PC-9 (cell line): ENCODE measurements at regions not wholly inside any gene's neighbourhood (a gene's known extent, or its start where the extent isn't known, plus 50 kb on each side); places are given as distances from the start of the nearest gene placed in this dataset.

ENCODE experiments used
- BruUV-seq: library from RNA; stranded (reverse); fragments of 400-500 nt; replicated peaks from 2 replicates; lab custom pipeline; 2021; lab: Mats Ljungman, UMichigan
- CTCF ChIA-PET: fragments of 300-600 bp; sonication (Branson Sonifier 250); formaldehyde crosslinking; loops from one replicate; lab custom pipeline; 2022; ENCODE audit warnings: antibody characterized with exemption; lab: Charles Lee
- POLR2A ChIA-PET: fragments of 300-600 bp; sonication (Branson Sonifier 250); formaldehyde crosslinking; loops from one replicate; lab custom pipeline; 2022; ENCODE audit warnings: antibody characterized with exemption; ENCODE audit not compliant: unreplicated experiment; lab: Charles Lee
- DNase-seq, 2 experiments: peaks; one replicate each; pipeline versions ENCODE4 v3.0.0 to v3.0.0-alpha.2; 2015 to 2022; ENCODE audit warnings: mixed read lengths in 1 of 2
- H2AFZ ChIP-seq: fragments of 200-600 bp; sonication (generic); 2 replicates; pipeline ENCODE4 v1.8.1; 2017; ENCODE audit warnings: antibody characterized with exemption
- H3F3A ChIP-seq: fragments of 200-600 bp; sonication (generic); 2 replicates; pipeline ENCODE4 v1.8.1; 2017; ENCODE audit warnings: antibody characterized with exemption, mild to moderate bottlenecking, low read depth; ENCODE audit not compliant: insufficient read depth
- H3K27ac ChIP-seq: fragments of 200-600 bp; sonication (generic); 2 replicates; pipeline ENCODE4 v1.6.1; 2016; ENCODE audit warnings: mixed run types
- H3K27me3 ChIP-seq: fragments of 200-600 bp; sonication (generic); 2 replicates; pipeline ENCODE4 v1.6.1; 2016; ENCODE audit warnings: low read depth, mixed run types; ENCODE audit not compliant: insufficient read depth
- H3K36me3 ChIP-seq: fragments of 200-600 bp; sonication (generic); 2 replicates; pipeline ENCODE4 v1.6.1; 2016; ENCODE audit warnings: low read depth, mixed run types
- H3K4me1 ChIP-seq: fragments of 200-600 bp; sonication (generic); replicated peaks from 2 replicates; pipeline ENCODE4 v1.6.1; 2016; ENCODE audit warnings: mixed run types; ENCODE audit not compliant: insufficient read depth
- H3K4me2 ChIP-seq: fragments of 200-600 bp; sonication (generic); 2 replicates; pipeline ENCODE4 v1.6.1; 2017; ENCODE audit warnings: mixed run types
- H3K4me3 ChIP-seq: fragments of 200-600 bp; sonication (generic); 2 replicates; pipeline ENCODE4 v1.6.1; 2016; ENCODE audit warnings: mixed run types
- H3K79me2 ChIP-seq: fragments of 200-600 bp; sonication (generic); 2 replicates; pipeline ENCODE4 v1.6.1; 2017; ENCODE audit warnings: low read depth, mixed run types
- H3K9me2 ChIP-seq: fragments of 200-600 bp; sonication (generic); 2 replicates; pipeline ENCODE4 v1.8.1; 2017; ENCODE audit warnings: mild to moderate bottlenecking; ENCODE audit not compliant: insufficient read depth
- H3K9me3 ChIP-seq: fragments of 200-600 bp; sonication (generic); 2 replicates; pipeline ENCODE4 v1.8.1; 2016; ENCODE audit warnings: low read depth; ENCODE audit not compliant: insufficient read depth
- H4K20me1 ChIP-seq: fragments of 200-600 bp; sonication (generic); 2 replicates; pipeline ENCODE4 v1.8.1; 2017; ENCODE audit not compliant: insufficient read depth
- CTCF ChIP-seq: fragments of 200-600 bp; sonication (generic); conservative IDR thresholded peaks from 2 replicates; pipeline ENCODE4 v1.6.1; 2017; ENCODE audit warnings: mixed run types, antibody characterized with exemption, mild to moderate bottlenecking, moderate library complexity
- EZH2 ChIP-seq: fragments of 200-600 bp; sonication (generic); IDR thresholded peaks from 2 replicates; pipeline ENCODE4 v1.8.0; 2017; ENCODE audit warnings: antibody characterized with exemption, low read depth
- intact Hi-C: fragments of 100-400 bp; cut with micrococcal nuclease; formaldehyde crosslinking; loops from one replicate; pipeline ENCODE4 v1.10.0; 2022; ENCODE audit not compliant: unreplicated experiment

- no peak overlapping the region for H3K27ac ChIP-seq
- H3K4me2 ChIP-seq = no peak overlapping the region
- H3K4me3 ChIP-seq = no peak overlapping the region
- H3K9me2 ChIP-seq = no peaks in the 10 kb centered on the region
- no peak overlapping the region for H2AFZ ChIP-seq
- TF ChIP-seq CTCF = no peak
- no peak for TF ChIP-seq EZH2
- DNase-seq = no peak
- H3K36me3 ChIP-seq = no peaks in the 10 kb centered on the region
- intact Hi-C loops = no loop called here
- H3K27me3 ChIP-seq = no peaks in the 10 kb centered on the region
- H3K79me2 ChIP-seq = no peaks in the 10 kb centered on the region
- H3K4me1 ChIP-seq = no peaks in the 10 kb centered on the region
- no peaks in the 10 kb centered on the region for H4K20me1 ChIP-seq
- ChIA-PET POLR2A (no interaction called here), CTCF (no interaction called here)
- H3K9me3 ChIP-seq = no peaks in the 10 kb centered on the region
- H3F3A ChIP-seq = no peaks in the 10 kb centered on the region
- BruUV-seq = no TSS peak
Measured at GRCh38 chr14:45491914-45492313, 238.9 kb upstream of the MIS18BP1 start.

DNA sequence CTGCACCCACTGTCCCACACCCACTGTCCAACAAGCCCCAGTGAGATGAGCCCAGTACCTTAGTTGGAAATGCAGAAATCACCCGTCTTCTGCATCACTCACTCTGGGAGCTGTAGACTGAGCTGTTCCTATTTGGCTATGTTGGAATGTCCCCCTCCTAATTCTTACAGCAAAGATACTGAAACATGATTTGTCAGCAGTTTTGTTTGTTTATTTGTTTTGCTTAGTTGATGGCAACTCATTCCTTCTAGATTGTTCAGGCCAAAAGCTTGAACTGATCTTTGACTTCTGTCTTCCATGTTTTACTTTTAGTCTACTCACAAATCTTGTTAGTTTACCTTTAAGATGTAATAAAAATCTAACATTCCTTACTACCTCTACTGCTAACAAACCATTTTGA, 233.6 kb upstream of the MIS18BP1 start:
- ChIA-PET CTCF (no interaction called here), POLR2A (no interaction called here)
- Histone ChIP-seq H3K4me1 (no peaks in the 10 kb centered on the region), H3K79me2 (no peaks in the 10 kb centered on the region), H4K20me1 (no peaks in the 10 kb centered on the region), H3K9me2 (no peaks in the 10 kb centered on the region), H2AFZ (no peak overlapping the region), H3F3A (no peaks in the 10 kb centered on the region), H3K9me3 (no peaks in the 10 kb centered on the region), H3K27ac (no peak overlapping the region), H3K36me3 (no peaks in the 10 kb centered on the region), H3K4me2 (no peak overlapping the region), H3K27me3 (no peaks in the 10 kb centered on the region), H3K4me3 (no peak overlapping the region)
- intact Hi-C loops = no loop called here
- TF ChIP-seq EZH2 = no peak
- no peak for TF ChIP-seq CTCF
- no TSS peak for BruUV-seq
- no peak for DNase-seq

DNA sequence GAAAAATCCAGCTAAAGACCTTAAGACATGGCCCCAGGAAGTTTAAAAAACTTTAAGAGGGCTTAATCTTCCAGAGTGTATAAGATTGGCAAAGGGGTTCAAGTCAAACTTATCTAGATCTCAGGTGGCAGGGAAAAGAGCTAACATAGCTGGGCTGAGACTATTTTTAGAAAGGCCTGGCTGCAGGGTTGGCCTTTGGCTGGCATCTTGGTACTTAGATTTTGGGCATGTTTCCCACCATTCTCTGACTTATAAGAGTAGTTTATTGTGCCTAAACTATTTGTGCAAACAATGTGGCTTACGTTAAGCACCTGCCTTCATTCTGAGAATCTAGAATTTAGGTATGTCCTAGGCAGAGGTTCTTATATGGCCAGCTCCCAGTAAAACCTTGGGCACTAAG, 214.0 kb upstream of the MIS18BP1 start:
- Histone ChIP-seq H3K4me1 (no peaks in the 10 kb centered on the region), H3K9me3 (no peaks in the 10 kb centered on the region), H3K36me3 (no peaks in the 10 kb centered on the region), H3K27me3 (no peaks in the 10 kb centered on the region), H3K4me2 (no peak overlapping the region), H3F3A (no peaks in the 10 kb centered on the region), H3K79me2 (no peaks in the 10 kb centered on the region), H4K20me1 (no peaks in the 10 kb centered on the region), H3K4me3 (no peak overlapping the region), H3K9me2 (no peaks in the 10 kb centered on the region), H2AFZ (no peak overlapping the region), H3K27ac (no peak overlapping the region)
- intact Hi-C loops = no loop called here
- TF ChIP-seq CTCF = no peak
- no peak for TF ChIP-seq EZH2
- ChIA-PET POLR2A (no interaction called here), CTCF (no interaction called here)
- no peak for DNase-seq
- no TSS peak for BruUV-seq
